GM06990 (cell line): ENCODE measurements at regions not wholly inside any gene's neighbourhood (a gene's known extent, or its start where the extent isn't known, plus 50 kb on each side); places are given as distances from the start of the nearest gene placed in this dataset.

Source experiments
- DNase-seq: peaks from one replicate; pipeline ENCODE4 v3.0.0-alpha.2; 2011; ENCODE audit not compliant: insufficient read length; ENCODE audit errors: extremely low read depth
- H3K27me3 ChIP-seq: replicated peaks from 2 replicates; pipeline ENCODE4 v1.6.0; 2011; ENCODE audit warnings: low read length; ENCODE audit not compliant: control insufficient read depth, insufficient read depth
- H3K36me3 ChIP-seq: 2 replicates; pipeline ENCODE4 v1.5.1; 2011; ENCODE audit warnings: low read length; ENCODE audit not compliant: control insufficient read depth, insufficient read depth
- H3K4me3 ChIP-seq: replicated peaks from 2 replicates; pipeline ENCODE4 v1.5.1; 2011; ENCODE audit warnings: low read depth, mild to moderate bottlenecking, control low read depth, low read length
- CTCF ChIP-seq: IDR thresholded peaks from 2 replicates; pipeline ENCODE4 v1.5.1; 2011; ENCODE audit warnings: low read length, control low read depth, mild to moderate bottlenecking, inconsistent platforms; ENCODE audit not compliant: insufficient read depth, poor library complexity, severe bottlenecking

- Histone ChIP-seq H3K4me3 (no peak overlapping the region), H3K36me3 (no peaks in the 10 kb centered on the region), H3K27me3 (no peaks in the 10 kb centered on the region)
- no peak for DNase-seq
- no peak for TF ChIP-seq CTCF
Observed at GRCh38 chr15:61382927-61383326, 153.8 kb upstream of the RORA start.

GRCh38 chr15:61381501-61381900, 152.4 kb upstream of the RORA start:
- Histone ChIP-seq H3K36me3 (no peaks in the 10 kb centered on the region), H3K27me3 (no peaks in the 10 kb centered on the region), H3K4me3 (no peak overlapping the region)
- TF ChIP-seq CTCF = no peak
- DNase-seq = no peak

GRCh38 chr15:61380270-61380669, 151.2 kb upstream of the RORA start:
- no peak overlapping the region for H3K4me3 ChIP-seq
- no peaks in the 10 kb centered on the region for H3K36me3 ChIP-seq
- no peaks in the 10 kb centered on the region for H3K27me3 ChIP-seq
- TF ChIP-seq CTCF = no peak
- no peak for DNase-seq

- H3K4me3 ChIP-seq = no peak overlapping the region
- H3K27me3 ChIP-seq = no peaks in the 10 kb centered on the region
- TF ChIP-seq CTCF = no peak
- no peaks in the 10 kb centered on the region for H3K36me3 ChIP-seq
- no peak for DNase-seq
Observed at GRCh38 chr15:61379005-61379404, 149.9 kb upstream of the RORA start.

- H3K4me3 ChIP-seq = no peak overlapping the region
- DNase-seq = no peak
- H3K27me3 ChIP-seq = no peaks in the 10 kb centered on the region
- no peak for TF ChIP-seq CTCF
- no peaks in the 10 kb centered on the region for H3K36me3 ChIP-seq
Observed at GRCh38 chr15:61376961-61377360, 147.9 kb upstream of the RORA start.

GRCh38 chr15:61376516-61376915, 147.4 kb upstream of the RORA start:
- DNase-seq = no peak
- no peaks in the 10 kb centered on the region for H3K36me3 ChIP-seq
- no peaks in the 10 kb centered on the region for H3K27me3 ChIP-seq
- H3K4me3 ChIP-seq = no peak overlapping the region
- no peak for TF ChIP-seq CTCF
